HCT116 (cell line): ENCODE measurements at regions not wholly inside any gene's neighbourhood (a gene's known extent, or its start where the extent isn't known, plus 50 kb on each side); places are given as distances from the start of the nearest gene placed in this dataset.

Experiments used
- ATF3 ChIP-seq: IDR thresholded peaks from 2 replicates; pipeline ENCODE4 v1.6.1; 2012
- CTCF ChIP-seq, 3 experiments: fragments of 200-600 bp in 1 of 3; sonication (generic) in 1 of 3; IDR thresholded peaks in 2 of 3; conservative IDR thresholded peaks in 1 of 3; 2 replicates each; pipeline ENCODE4 v1.5.1; 2012 to 2017; ENCODE audit warnings: low read depth in 2 of 3, low read length in 2 of 3, antibody characterized with exemption in 1 of 3, borderline replicate concordance in 1 of 3, control low read depth in 1 of 3, mild to moderate bottlenecking in 1 of 3, mixed read lengths in 1 of 3, mixed run types in 1 of 3, moderate library complexity in 1 of 3; ENCODE audit not compliant: insufficient read depth in 1 of 3
- POLR2A ChIP-seq: IDR thresholded peaks from 2 replicates; pipeline ENCODE4 v1.7.0; 2011; ENCODE audit warnings: borderline replicate concordance; ENCODE audit not compliant: insufficient read depth, insufficient read length; ENCODE audit errors: extremely low read depth
- REST ChIP-seq: IDR thresholded peaks from 2 replicates; pipeline ENCODE4 v1.6.1; 2012; ENCODE audit warnings: low read depth
- SP1 ChIP-seq: IDR thresholded peaks from 2 replicates; pipeline ENCODE4 v1.6.1; 2012; ENCODE audit warnings: low read depth
- ZFX ChIP-seq: fragments of 450-650 bp; IDR thresholded peaks from 2 replicates; pipeline ENCODE4 v1.6.1; 2017

GRCh38 chr12:98297538-98297937, 217.9 kb upstream of the TMPO start:
- no peak for TF ChIP-seq SP1
- no peak for TF ChIP-seq CTCF (IDR thresholded peaks at IDR 0.05 in 2 of 3, conservative IDR thresholded peaks at IDR 0.05 in 1 of 3; ENCODE audit: borderline replicate concordance in 1 of 3, insufficient read depth in 1 of 3, low read depth in 2 of 3, low read length in 2 of 3)
- TF ChIP-seq ATF3, result no peak
- no peak for TF ChIP-seq ZFX
- no peak for TF ChIP-seq REST
- TF ChIP-seq POLR2A, result no peak
